ENCODE measurements at regions not wholly inside any gene's neighbourhood (a gene's known extent, or its start where the extent isn't known, plus 50 kb on each side); places are given as distances from the start of the nearest gene placed in this dataset.

GRCh38 chr2:4258563-4258962 lies 555.2 kb downstream of the DCDC2C start:
- TF ChIP-seq CTCF (IDR thresholded peaks at IDR 0.05; ENCODE audit: low read depth, low read length) (no peak), EZH2phosphoT487 (IDR thresholded peaks at IDR 0.05; ENCODE audit: low read depth) (no peak)

Measured in OCI-LY3 (cell line).